ENCODE measurements at regions not wholly inside any gene's neighbourhood (a gene's known extent, or its start where the extent isn't known, plus 50 kb on each side); places are given as distances from the start of the nearest gene placed in this dataset.

GRCh38 chr16:25626172-25626571 lies 65.6 kb upstream of the HS3ST4 start:
- Mint-ChIP-seq H3K4me1 (no peaks in the 10 kb centered on the region), H3K9me3 (ENCODE audit: insufficient read depth) (peaks cover 7% of the 10 kb centered on the region), H3K27me3 (no peaks in the 10 kb centered on the region), H3K4me3 (no peak overlapping the region), H3K27ac (no peak overlapping the region)
- Histone ChIP-seq H3K4me1 (ENCODE audit: control insufficient read depth in 2 of 2, insufficient read depth in 2 of 2, low read length in 2 of 2) (no peaks in the 10 kb centered on the region), H3K79me2 (ENCODE audit: control insufficient read depth, insufficient read depth, low read length) (no peaks in the 10 kb centered on the region), H3K27me3 (replicated peaks in 1 of 4; ENCODE audit: control extremely low read depth in 1 of 4, control insufficient read depth in 3 of 4, insufficient read depth in 4 of 4, low read length in 3 of 4) (no peaks in the 10 kb centered on the region), H3K4me3 (ENCODE audit: control extremely low read depth in 1 of 5, extremely low read depth in 1 of 5, insufficient read depth in 1 of 5, low read depth in 2 of 5, low read length in 4 of 5) (no peak overlapping the region), H3K9ac (ENCODE audit: low read length) (no peak overlapping the region), H2AFZ (ENCODE audit: insufficient read depth, low read depth, low read length, poor library complexity, severe bottlenecking) (no peak overlapping the region), H3K36me3 (replicated peaks in 1 of 2; ENCODE audit: control extremely low read depth in 1 of 2, control insufficient read depth in 1 of 2, extremely low read depth in 1 of 2, insufficient read depth in 2 of 2, low read length in 1 of 2) (no peaks in the 10 kb centered on the region), H3K27ac (ENCODE audit: low read length in 2 of 2) (no peak overlapping the region), H3K4me2 (replicated peaks; ENCODE audit: low read depth, low read length, poor library complexity, severe bottlenecking) (no peak overlapping the region), H4K20me1 (ENCODE audit: control insufficient read depth, insufficient read depth, low read length, poor library complexity, severe bottlenecking) (no peaks in the 10 kb centered on the region), H3K9me3 (ENCODE audit: control extremely low read depth in 1 of 3, control insufficient read depth in 2 of 3, insufficient read depth in 1 of 3, low read length in 2 of 3) (peaks cover 0 to 4% (median 0%) of the 10 kb centered on the region in 3 donors)
- ChIA-PET POLR2A (no interaction called here), CTCF (no interaction called here)
- no peak for TF ChIP-seq CTCF (IDR thresholded peaks at IDR 0.05)
- TF ChIP-seq EZH2 (IDR thresholded peaks at IDR 0.05; ENCODE audit: borderline replicate concordance, insufficient read depth, low read depth, low read length, poor library complexity, severe bottlenecking): no peak
- WGBS (ENCODE audit: insufficient coverage): no CpG with 5 or more reads among the region's 2 CpGs
- no peak for DNase-seq
- intact Hi-C loops (cut with micrococcal nuclease): no loop called here
- no peak for ATAC-seq (ENCODE audit: low read depth)

GRCh38 chr16:25625620-25626019 lies 66.1 kb upstream of the HS3ST4 start:
- no peaks in the 10 kb centered on the region for H4K20me1 ChIP-seq (ENCODE audit: control insufficient read depth, insufficient read depth, low read length, poor library complexity, severe bottlenecking)
- no peak for ATAC-seq (ENCODE audit: low read depth)
- no peak overlapping the region for H3K9ac ChIP-seq (ENCODE audit: low read length)
- H3K36me3 ChIP-seq (replicated peaks in 1 of 2; ENCODE audit: control extremely low read depth in 1 of 2, control insufficient read depth in 1 of 2, extremely low read depth in 1 of 2, insufficient read depth in 2 of 2, low read length in 1 of 2): no peaks in the 10 kb centered on the region
- H3K4me2 ChIP-seq (replicated peaks; ENCODE audit: low read depth, low read length, poor library complexity, severe bottlenecking): no peak overlapping the region
- no peak for DNase-seq
- no peaks in the 10 kb centered on the region for H3K27me3 Mint-ChIP-seq
- ChIA-PET CTCF (no interaction called here), POLR2A (no interaction called here)
- no peaks in the 10 kb centered on the region for H3K4me1 Mint-ChIP-seq
- peaks cover 7% of the 10 kb centered on the region for H3K9me3 Mint-ChIP-seq (ENCODE audit: insufficient read depth)
- WGBS (ENCODE audit: insufficient coverage): 91% methylated on average over 2 of the region's 2 CpGs
- H3K27ac Mint-ChIP-seq: no peak overlapping the region
- no peak overlapping the region for H3K27ac ChIP-seq (ENCODE audit: low read length in 2 of 2)
- no peaks in the 10 kb centered on the region for H3K4me1 ChIP-seq (ENCODE audit: control insufficient read depth in 2 of 2, insufficient read depth in 2 of 2, low read length in 2 of 2)
- intact Hi-C loops (cut with micrococcal nuclease): no loop called here
- H3K4me3 ChIP-seq (ENCODE audit: control extremely low read depth in 1 of 5, extremely low read depth in 1 of 5, insufficient read depth in 1 of 5, low read depth in 2 of 5, low read length in 4 of 5): no peak overlapping the region
- peaks cover 0 to 4% (median 0%) of the 10 kb centered on the region in 3 donors for H3K9me3 ChIP-seq (ENCODE audit: control extremely low read depth in 1 of 3, control insufficient read depth in 2 of 3, insufficient read depth in 1 of 3, low read length in 2 of 3)
- no peaks in the 10 kb centered on the region for H3K79me2 ChIP-seq (ENCODE audit: control insufficient read depth, insufficient read depth, low read length)
- TF ChIP-seq CTCF (IDR thresholded peaks at IDR 0.05) (no peak), EZH2 (IDR thresholded peaks at IDR 0.05; ENCODE audit: borderline replicate concordance, insufficient read depth, low read depth, low read length, poor library complexity, severe bottlenecking) (no peak)
- no peak overlapping the region for H3K4me3 Mint-ChIP-seq
- H2AFZ ChIP-seq (ENCODE audit: insufficient read depth, low read depth, low read length, poor library complexity, severe bottlenecking): no peak overlapping the region
- no peaks in the 10 kb centered on the region for H3K27me3 ChIP-seq (replicated peaks in 1 of 4; ENCODE audit: control extremely low read depth in 1 of 4, control insufficient read depth in 3 of 4, insufficient read depth in 4 of 4, low read length in 3 of 4)
